ENCODE measurements at regions not wholly inside any gene's neighbourhood (a gene's known extent, or its start where the extent isn't known, plus 50 kb on each side); places are given as distances from the start of the nearest gene placed in this dataset.

- no peak for TF ChIP-seq CTCF (conservative IDR thresholded peaks at IDR 0.05)
- no peaks in the 10 kb centered on the region for H3K4me1 ChIP-seq (ENCODE audit: control insufficient read depth, insufficient read depth, low read length)
- DNase-seq: peak; percentile 55
- Mint-ChIP-seq H3K27ac (no peak overlapping the region), H3K27me3 (ENCODE audit: insufficient read depth) (peaks cover 2% of the 10 kb centered on the region), H3K4me1 (peaks cover 9% of the 10 kb centered on the region), H3K36me3 (ENCODE audit: low read depth) (no peaks in the 10 kb centered on the region), H3K4me3 (no peak overlapping the region), H3K9me3 (peaks cover 8% of the 10 kb centered on the region)
- no peaks in the 10 kb centered on the region for H3K36me3 ChIP-seq (ENCODE audit: control insufficient read depth, insufficient read depth, low read length)
- H3K4me3 ChIP-seq (ENCODE audit: low read length): no peak overlapping the region
- H3K27ac ChIP-seq (ENCODE audit: low read depth, low read length): no peak overlapping the region
- peaks cover 12% of the 10 kb centered on the region for H3K9me3 ChIP-seq (ENCODE audit: control insufficient read depth, low read length)
- 67 to 77% methylated on average over 9 to 19 of the region's 19 CpGs for WGBS, 2 experiments (ENCODE audit: insufficient coverage in 1 of 2, insufficient read length in 1 of 2)
- H3K9ac ChIP-seq (ENCODE audit: extremely low read depth, low read length, poor library complexity, severe bottlenecking): no peak overlapping the region
- H3K27me3 ChIP-seq (ENCODE audit: control insufficient read depth, insufficient read depth, low read length, poor library complexity, severe bottlenecking): no peaks in the 10 kb centered on the region
These were observed 95.7 kb downstream of the CPN2 start for GRCh38 chr3:194255252-194256039.

- no peak overlapping the region for H3K4me3 ChIP-seq (ENCODE audit: low read length)
- no peaks in the 10 kb centered on the region for H3K27me3 ChIP-seq (ENCODE audit: control insufficient read depth, insufficient read depth, low read length, poor library complexity, severe bottlenecking)
- Mint-ChIP-seq H3K36me3 (ENCODE audit: low read depth) (no peaks in the 10 kb centered on the region), H3K27me3 (ENCODE audit: insufficient read depth) (peaks cover 2% of the 10 kb centered on the region), H3K4me1 (peaks cover 9% of the 10 kb centered on the region), H3K4me3 (no peak overlapping the region), H3K27ac (no peak overlapping the region), H3K9me3 (peaks cover 8% of the 10 kb centered on the region)
- H3K36me3 ChIP-seq (ENCODE audit: control insufficient read depth, insufficient read depth, low read length): no peaks in the 10 kb centered on the region
- H3K27ac ChIP-seq (ENCODE audit: low read depth, low read length): no peak overlapping the region
- DNase-seq: peak; percentile 23
- TF ChIP-seq CTCF (conservative IDR thresholded peaks at IDR 0.05): no peak
- no peaks in the 10 kb centered on the region for H3K4me1 ChIP-seq (ENCODE audit: control insufficient read depth, insufficient read depth, low read length)
- 87 to 91% methylated on average over 6 to 12 of the region's 12 CpGs for WGBS, 2 experiments (ENCODE audit: insufficient coverage in 1 of 2, insufficient read length in 1 of 2)
- H3K9me3 ChIP-seq (ENCODE audit: control insufficient read depth, low read length): peaks cover 12% of the 10 kb centered on the region
- no peak overlapping the region for H3K9ac ChIP-seq (ENCODE audit: extremely low read depth, low read length, poor library complexity, severe bottlenecking)
These were observed 94.8 kb downstream of the CPN2 start for GRCh38 chr3:194256040-194256945.

GRCh38 chr3:194257151-194257621, 93.9 kb downstream of the CPN2 start:
- Mint-ChIP-seq H3K9me3 (peaks cover 8% of the 10 kb centered on the region), H3K27ac (no peak overlapping the region), H3K4me1 (peaks cover 9% of the 10 kb centered on the region), H3K4me3 (no peak overlapping the region), H3K27me3 (ENCODE audit: insufficient read depth) (peaks cover 2% of the 10 kb centered on the region), H3K36me3 (ENCODE audit: low read depth) (no peaks in the 10 kb centered on the region)
- Histone ChIP-seq H3K9ac (ENCODE audit: extremely low read depth, low read length, poor library complexity, severe bottlenecking) (no peak overlapping the region), H3K36me3 (ENCODE audit: control insufficient read depth, insufficient read depth, low read length) (no peaks in the 10 kb centered on the region), H3K27me3 (ENCODE audit: control insufficient read depth, insufficient read depth, low read length, poor library complexity, severe bottlenecking) (no peaks in the 10 kb centered on the region), H3K27ac (ENCODE audit: low read depth, low read length) (no peak overlapping the region), H3K4me3 (ENCODE audit: low read length) (no peak overlapping the region), H3K4me1 (ENCODE audit: control insufficient read depth, insufficient read depth, low read length) (no peaks in the 10 kb centered on the region), H3K9me3 (ENCODE audit: control insufficient read depth, low read length) (peaks cover 12% of the 10 kb centered on the region)
- no peak for TF ChIP-seq CTCF (conservative IDR thresholded peaks at IDR 0.05)
- DNase-seq: no peak
- WGBS, 2 experiments (ENCODE audit: insufficient coverage in 1 of 2, insufficient read length in 1 of 2): 91 to 95% methylated on average over 8 of the region's 8 CpGs
